Smooth muscle cell (in vitro differentiated cells): ENCODE measurements at regions not wholly inside any gene's neighbourhood (a gene's known extent, or its start where the extent isn't known, plus 50 kb on each side); places are given as distances from the start of the nearest gene placed in this dataset.

Experiments
- DNase-seq: peaks from one replicate; lab custom pipeline; 2025; ENCODE audit not compliant: unreplicated experiment; lab: John Stamatoyannopoulos, UW
- H2AFZ ChIP-seq: fragments of 200-600 bp; sonication (generic); 2 replicates; pipeline ENCODE4 v1.6.0; 2016; ENCODE audit warnings: antibody characterized with exemption, low read depth, mild to moderate bottlenecking
- H3F3A ChIP-seq: fragments of 200-600 bp; sonication (generic); 2 replicates; pipeline ENCODE4 v1.6.0; 2017; ENCODE audit warnings: antibody characterized with exemption, low read depth
- H3K27ac ChIP-seq: fragments of 200-600 bp; sonication (generic); 2 replicates; pipeline ENCODE4 v1.5.1; 2016; ENCODE audit warnings: low read depth, mild to moderate bottlenecking
- H3K27me3 ChIP-seq: fragments of 200-600 bp; sonication (generic); 2 replicates; pipeline ENCODE4 v1.6.1; 2016; ENCODE audit warnings: low read depth, mild to moderate bottlenecking
- H3K36me3 ChIP-seq: fragments of 200-600 bp; sonication (generic); 2 replicates; pipeline ENCODE4 v1.5.1; 2016; ENCODE audit warnings: low read depth
- H3K4me1 ChIP-seq: fragments of 200-600 bp; sonication (generic); 2 replicates; pipeline ENCODE4 v1.5.1; 2016; ENCODE audit warnings: low read depth
- H3K4me2 ChIP-seq: fragments of 200-600 bp; sonication (generic); 2 replicates; pipeline ENCODE4 v1.6.0; 2016; ENCODE audit warnings: mild to moderate bottlenecking
- H3K4me3 ChIP-seq: fragments of 200-600 bp; sonication (generic); 2 replicates; pipeline ENCODE4 v1.5.1; 2016; ENCODE audit warnings: mild to moderate bottlenecking
- H3K79me2 ChIP-seq: fragments of 200-600 bp; sonication (generic); 2 replicates; pipeline ENCODE4 v1.6.0; 2016; ENCODE audit warnings: low read depth, mild to moderate bottlenecking
- H3K9ac ChIP-seq: fragments of 200-600 bp; sonication (generic); 2 replicates; pipeline ENCODE4 v1.6.0; 2016; ENCODE audit warnings: low read depth
- H3K9me3 ChIP-seq: fragments of 200-600 bp; sonication (generic); replicated peaks from 2 replicates; pipeline ENCODE4 v1.5.1; 2016; ENCODE audit warnings: low read depth
- H4K20me1 ChIP-seq: fragments of 200-600 bp; sonication (generic); 2 replicates; pipeline ENCODE4 v1.6.0; 2016; ENCODE audit warnings: low read depth
- WGBS: methylation state at CpG from one replicate; pipeline ENCODE4 v1.1.7; 2016; ENCODE audit warnings: low lambda C conversion rate; 5-methylcytosine and 5-hydroxymethylcytosine counted together
- TF ChIP-seq, protein P1 (sequence below): fragments of 200-600 bp; sonication (generic); IDR thresholded peaks from 2 replicates; pipeline ENCODE4 v1.5.1; 2017; ENCODE audit warnings: borderline replicate concordance, mild to moderate bottlenecking, antibody characterized with exemption; ENCODE audit not compliant: insufficient read depth, poor library complexity, severe bottlenecking

DNA sequence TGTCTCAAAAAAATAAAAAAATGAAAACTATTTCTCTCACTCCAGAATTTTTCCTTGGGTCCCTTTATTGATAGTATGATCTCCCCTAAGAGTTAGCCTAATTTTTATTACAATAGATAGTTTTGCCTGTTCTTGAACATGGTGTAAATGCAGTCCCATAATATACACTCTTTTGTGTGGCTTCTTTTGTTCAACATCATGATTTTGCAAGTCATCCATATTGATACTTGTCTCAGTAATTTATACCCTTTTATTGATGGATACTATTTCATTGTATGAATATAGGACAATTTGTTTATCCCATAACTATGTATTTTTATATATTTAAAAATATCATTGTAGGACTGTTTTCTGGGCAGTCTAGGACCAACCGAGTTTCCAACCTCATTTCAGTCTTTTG is 207.0 kb downstream of the UTP18 start:
- Histone ChIP-seq H3K4me2 (no peak overlapping the region), H3K27ac (no peak overlapping the region), H4K20me1 (no peaks in the 10 kb centered on the region), H3K4me3 (no peak overlapping the region), H3K4me1 (no peaks in the 10 kb centered on the region), H3K9me3 (no peaks in the 10 kb centered on the region), H3K79me2 (no peaks in the 10 kb centered on the region), H2AFZ (no peak overlapping the region), H3F3A (no peaks in the 10 kb centered on the region), H3K9ac (no peak overlapping the region), H3K36me3 (no peaks in the 10 kb centered on the region), H3K27me3 (peaks cover 6% of the 10 kb centered on the region)
- WGBS = 81% methylated on average over 1 of the region's 1 CpG
- no peak for DNase-seq
- TF ChIP-seq, protein P1, sequence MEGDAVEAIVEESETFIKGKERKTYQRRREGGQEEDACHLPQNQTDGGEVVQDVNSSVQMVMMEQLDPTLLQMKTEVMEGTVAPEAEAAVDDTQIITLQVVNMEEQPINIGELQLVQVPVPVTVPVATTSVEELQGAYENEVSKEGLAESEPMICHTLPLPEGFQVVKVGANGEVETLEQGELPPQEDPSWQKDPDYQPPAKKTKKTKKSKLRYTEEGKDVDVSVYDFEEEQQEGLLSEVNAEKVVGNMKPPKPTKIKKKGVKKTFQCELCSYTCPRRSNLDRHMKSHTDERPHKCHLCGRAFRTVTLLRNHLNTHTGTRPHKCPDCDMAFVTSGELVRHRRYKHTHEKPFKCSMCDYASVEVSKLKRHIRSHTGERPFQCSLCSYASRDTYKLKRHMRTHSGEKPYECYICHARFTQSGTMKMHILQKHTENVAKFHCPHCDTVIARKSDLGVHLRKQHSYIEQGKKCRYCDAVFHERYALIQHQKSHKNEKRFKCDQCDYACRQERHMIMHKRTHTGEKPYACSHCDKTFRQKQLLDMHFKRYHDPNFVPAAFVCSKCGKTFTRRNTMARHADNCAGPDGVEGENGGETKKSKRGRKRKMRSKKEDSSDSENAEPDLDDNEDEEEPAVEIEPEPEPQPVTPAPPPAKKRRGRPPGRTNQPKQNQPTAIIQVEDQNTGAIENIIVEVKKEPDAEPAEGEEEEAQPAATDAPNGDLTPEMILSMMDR = no peak

DNA sequence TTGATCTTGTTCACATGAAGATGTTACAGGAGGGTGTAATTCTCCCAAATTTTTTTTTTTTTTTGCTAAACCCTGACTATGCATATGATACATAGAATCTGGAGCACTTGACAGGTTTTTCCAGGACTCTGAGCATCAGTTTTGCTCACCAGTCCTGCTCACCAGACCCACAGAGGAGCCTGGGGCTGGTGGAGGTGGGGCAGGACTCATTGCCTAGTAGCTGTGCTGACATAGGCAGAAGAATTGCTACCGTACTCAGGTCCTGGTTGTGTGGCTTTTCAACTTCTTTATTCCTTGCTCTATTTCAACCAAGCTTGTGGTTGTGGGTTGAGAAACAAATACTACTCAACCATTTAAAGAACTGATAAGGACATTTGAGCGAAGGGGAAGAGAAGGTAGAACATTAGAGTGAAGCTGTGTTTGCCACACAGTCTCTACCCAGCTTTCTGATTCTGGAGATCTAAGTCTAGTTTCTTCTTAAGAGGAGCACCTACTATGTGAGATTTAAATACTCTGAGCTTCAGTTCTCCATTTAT is 212.4 kb downstream of the UTP18 start:
- H3K36me3 ChIP-seq = no peaks in the 10 kb centered on the region
- H3K4me3 ChIP-seq = no peak overlapping the region
- no peak overlapping the region for H3K4me2 ChIP-seq
- H3F3A ChIP-seq = no peaks in the 10 kb centered on the region
- no peaks in the 10 kb centered on the region for H3K9me3 ChIP-seq
- whole genome bisulfite sequencing = 82% methylated on average over 2 of the region's 2 CpGs
- H3K27me3 ChIP-seq = peaks cover 11% of the 10 kb centered on the region
- H3K9ac ChIP-seq = no peak overlapping the region
- no peak for DNase-seq
- H3K79me2 ChIP-seq = no peaks in the 10 kb centered on the region
- TF ChIP-seq, protein P1 = no peak
- H3K4me1 ChIP-seq = no peaks in the 10 kb centered on the region
- H2AFZ ChIP-seq = no peak overlapping the region
- H3K27ac ChIP-seq = no peak overlapping the region
- H4K20me1 ChIP-seq = no peaks in the 10 kb centered on the region

DNA sequence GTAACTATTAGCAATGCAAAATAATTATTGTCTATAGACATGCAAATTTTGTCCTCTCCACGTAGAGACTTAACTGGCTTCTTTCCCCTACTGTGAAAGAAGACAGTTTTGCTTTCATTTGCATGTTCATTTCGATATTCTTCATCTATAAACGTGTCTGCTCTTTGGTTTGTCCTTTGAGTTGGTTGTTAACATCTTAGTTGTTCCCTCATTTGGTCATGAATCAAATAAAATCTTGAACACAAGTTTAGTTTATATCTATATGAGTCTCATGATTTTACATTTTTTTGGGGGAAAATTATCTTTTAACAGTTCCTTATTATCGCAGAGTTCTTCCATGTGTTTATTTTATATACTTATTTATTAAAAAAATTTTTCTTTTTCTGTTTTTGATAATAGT is 214.4 kb downstream of the UTP18 start:
- no peaks in the 10 kb centered on the region for H4K20me1 ChIP-seq
- no peak overlapping the region for H3K9ac ChIP-seq
- H3K36me3 ChIP-seq = no peaks in the 10 kb centered on the region
- no peaks in the 10 kb centered on the region for H3F3A ChIP-seq
- no peaks in the 10 kb centered on the region for H3K9me3 ChIP-seq
- H2AFZ ChIP-seq = no peak overlapping the region
- no peaks in the 10 kb centered on the region for H3K79me2 ChIP-seq
- 61% methylated on average over 4 of the region's 4 CpGs for WGBS
- H3K4me1 ChIP-seq = no peaks in the 10 kb centered on the region
- DNase-seq = no peak
- peaks cover 11% of the 10 kb centered on the region for H3K27me3 ChIP-seq
- no peak overlapping the region for H3K27ac ChIP-seq
- TF ChIP-seq, protein P1 = no peak
- no peak overlapping the region for H3K4me3 ChIP-seq
- H3K4me2 ChIP-seq = no peak overlapping the region

DNA sequence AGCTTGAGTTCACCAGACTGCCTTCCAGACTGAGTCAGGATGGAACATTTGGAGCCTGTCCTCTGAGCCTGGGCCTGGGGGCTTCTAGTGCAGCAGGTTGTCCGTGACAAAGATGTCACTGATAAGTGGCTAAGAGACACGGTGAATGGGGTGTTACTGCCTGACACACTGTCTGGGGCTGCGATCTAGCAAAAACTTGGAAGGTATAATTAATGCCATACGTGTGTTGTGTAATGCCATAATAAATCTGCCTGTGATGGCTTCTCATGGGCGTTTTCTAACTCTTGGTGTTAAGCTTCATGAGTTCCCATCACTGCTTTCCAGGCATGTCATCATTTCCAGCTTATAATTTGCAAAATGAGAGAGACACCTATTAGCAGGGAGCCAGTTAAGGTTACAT is 215.4 kb downstream of the UTP18 start:
- Histone ChIP-seq H2AFZ (no peak overlapping the region), H3F3A (no peaks in the 10 kb centered on the region), H3K4me2 (no peak overlapping the region), H3K4me3 (no peak overlapping the region), H3K27ac (no peak overlapping the region), H3K9me3 (no peaks in the 10 kb centered on the region), H3K79me2 (no peaks in the 10 kb centered on the region), H4K20me1 (no peaks in the 10 kb centered on the region), H3K36me3 (no peaks in the 10 kb centered on the region), H3K4me1 (no peaks in the 10 kb centered on the region), H3K9ac (no peak overlapping the region), H3K27me3 (peaks cover 11% of the 10 kb centered on the region)
- TF ChIP-seq, protein P1 = no peak
- no peak for DNase-seq
- 64% methylated on average over 5 of the region's 5 CpGs for WGBS
